ENCODE measurements at regions not wholly inside any gene's neighbourhood (a gene's known extent, or its start where the extent isn't known, plus 50 kb on each side); places are given as distances from the start of the nearest gene placed in this dataset.

GRCh38 chr5:43891112-43891511 lies 288.1 kb downstream of the NNT start:
- no peak for TF ChIP-seq ZNF621 (tag by site-specific recombination; IDR thresholded peaks at IDR 0.05)
- no peak for TF ChIP-seq MEIS1 (CRISPR knock-in tag; IDR thresholded peaks at IDR 0.05; ENCODE audit: borderline replicate concordance)
- no peak for TF ChIP-seq ZNF677 (tag by site-specific recombination; IDR thresholded peaks at IDR 0.05)
- no peak for TF ChIP-seq CTCF (tag by site-specific recombination; IDR thresholded peaks at IDR 0.05)
- no peak for TF ChIP-seq PRDM1 (tag by site-specific recombination; IDR thresholded peaks at IDR 0.05)
- TF ChIP-seq REST (tag by site-specific recombination; IDR thresholded peaks at IDR 0.05), result no peak
- no peak for TF ChIP-seq SETDB1 (IDR thresholded peaks at IDR 0.05; ENCODE audit: insufficient read length, low read length)
- TF ChIP-seq ZNF324 (tag by site-specific recombination; IDR thresholded peaks at IDR 0.05), result no peak
- TF ChIP-seq ZNF785 (tag by site-specific recombination; IDR thresholded peaks at IDR 0.05), result no peak
- TF ChIP-seq ZNF701 (tag by site-specific recombination; IDR thresholded peaks at IDR 0.05), result no peak
- no peak for TF ChIP-seq GFI1B (tag by site-specific recombination; IDR thresholded peaks at IDR 0.05)

Data from HEK293 (cell line).